ENCODE measurements at regions not wholly inside any gene's neighbourhood (a gene's known extent, or its start where the extent isn't known, plus 50 kb on each side); places are given as distances from the start of the nearest gene placed in this dataset.

DNA sequence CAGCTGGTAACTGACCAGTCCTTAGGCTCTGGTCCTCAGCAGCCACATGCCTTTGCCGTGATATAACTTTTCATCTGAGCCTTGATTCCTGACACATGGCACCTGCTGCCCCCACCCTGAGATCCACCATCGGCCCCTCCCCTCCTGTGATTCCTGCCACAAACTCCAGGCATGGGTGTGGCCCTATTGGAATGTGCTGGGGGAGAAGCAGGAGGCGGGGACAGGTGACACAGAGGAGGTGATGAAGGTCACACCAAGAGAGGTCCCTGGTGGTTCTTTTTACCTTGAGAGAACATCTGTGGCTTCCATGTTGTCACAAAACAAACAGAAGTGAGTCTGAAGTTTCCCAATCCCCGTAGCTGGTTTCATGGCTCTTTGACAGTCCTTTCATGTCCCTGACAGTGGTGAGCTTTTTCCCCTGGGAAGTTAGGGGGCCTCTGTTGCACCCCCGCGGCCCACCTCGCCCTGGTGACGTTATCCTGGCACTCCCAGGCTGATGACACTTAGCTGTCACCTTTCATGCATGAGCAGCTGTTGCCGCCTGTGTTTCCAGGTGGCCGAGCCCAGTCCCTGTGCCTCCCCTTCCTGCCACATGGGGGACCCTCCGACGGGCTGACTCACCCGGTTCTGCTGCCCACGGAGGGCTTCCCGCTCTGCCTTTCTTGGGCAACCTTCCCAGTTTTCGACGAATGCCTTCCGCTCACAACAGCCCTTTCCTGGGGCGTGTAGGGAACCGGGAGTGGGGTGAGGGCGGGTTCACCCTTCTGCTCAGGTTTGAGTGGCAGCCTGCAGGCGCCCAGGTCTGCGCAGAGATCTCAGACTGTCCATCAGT is 66.3 kb upstream of the GLI2 start:
- DNase-seq = no peak

DNA sequence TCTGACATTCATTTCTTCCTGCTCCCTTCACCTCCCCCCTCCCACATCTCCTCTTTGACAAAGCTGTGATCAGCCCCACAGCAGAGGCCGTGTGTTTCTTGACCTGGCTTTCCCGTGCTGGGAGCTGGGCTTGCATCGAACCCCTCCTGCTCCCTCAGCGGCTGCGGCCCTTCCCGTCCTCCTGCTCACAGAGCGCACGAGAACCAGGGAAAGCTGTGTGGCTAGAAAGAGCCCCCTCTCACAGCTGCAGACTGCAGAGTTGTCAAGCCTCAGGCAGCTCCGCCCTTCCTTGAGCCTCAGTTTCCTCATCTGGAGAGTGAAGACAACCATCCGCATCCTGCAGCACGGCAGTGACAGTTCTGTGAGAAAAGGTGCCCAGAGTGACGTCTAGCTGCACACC is 65.7 kb upstream of the GLI2 start:
- no peak for DNase-seq

DNA sequence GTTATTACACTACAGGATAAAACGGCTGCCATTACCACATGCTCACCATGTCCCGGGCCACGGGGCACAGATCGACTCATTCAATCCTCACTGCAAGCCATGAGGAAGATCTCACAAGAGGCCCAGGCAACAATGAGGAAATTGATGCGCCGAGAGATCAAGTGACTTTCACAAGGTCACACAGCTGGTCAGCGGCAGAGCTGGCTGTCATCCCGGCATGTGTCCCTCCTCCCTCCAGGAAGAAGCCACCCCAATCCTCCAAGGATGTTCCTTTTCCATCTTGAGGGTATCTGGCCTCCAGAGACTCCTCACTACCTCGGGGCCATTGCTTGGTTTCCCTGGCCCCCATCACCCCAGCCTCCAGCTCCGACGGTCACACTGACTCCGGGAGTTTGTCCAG is 65.3 kb upstream of the GLI2 start:
- no peak for DNase-seq

DNA sequence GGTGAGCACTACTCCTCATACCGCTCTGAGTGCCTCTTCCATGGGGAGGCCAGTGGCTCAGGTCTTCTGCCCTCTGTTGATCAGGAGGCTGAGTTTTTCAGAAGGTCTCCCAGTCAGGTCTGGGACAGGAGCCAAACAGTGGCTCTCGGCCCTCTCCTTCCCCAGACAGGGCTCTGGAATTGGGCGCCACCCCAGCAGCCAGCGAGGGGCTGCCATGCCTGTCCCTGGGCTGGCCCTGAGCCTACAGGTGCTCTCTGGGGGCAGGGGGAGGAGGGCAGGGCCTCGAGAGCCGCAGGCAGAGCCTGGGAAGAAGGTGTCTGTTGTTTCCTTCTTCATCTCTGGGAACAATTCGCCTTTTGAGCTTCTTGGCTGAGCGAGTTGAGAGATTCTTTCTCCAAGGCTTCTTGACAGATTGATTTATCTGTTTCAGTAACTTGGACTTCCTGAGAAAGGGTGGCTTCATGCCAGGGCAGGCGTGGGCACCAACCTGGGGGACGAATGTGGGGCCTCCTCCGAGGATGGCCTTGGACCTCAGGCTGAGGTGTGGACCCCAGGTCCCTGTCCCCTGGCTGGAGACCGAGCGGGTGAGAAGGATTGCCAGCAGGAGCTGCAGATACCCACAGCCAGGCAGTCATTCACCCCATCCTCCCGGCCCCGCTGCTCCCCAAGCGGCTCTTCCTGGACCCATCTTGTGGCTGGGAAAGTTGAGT is 64.7 kb upstream of the GLI2 start:
- DNase-seq = no peak

DNA sequence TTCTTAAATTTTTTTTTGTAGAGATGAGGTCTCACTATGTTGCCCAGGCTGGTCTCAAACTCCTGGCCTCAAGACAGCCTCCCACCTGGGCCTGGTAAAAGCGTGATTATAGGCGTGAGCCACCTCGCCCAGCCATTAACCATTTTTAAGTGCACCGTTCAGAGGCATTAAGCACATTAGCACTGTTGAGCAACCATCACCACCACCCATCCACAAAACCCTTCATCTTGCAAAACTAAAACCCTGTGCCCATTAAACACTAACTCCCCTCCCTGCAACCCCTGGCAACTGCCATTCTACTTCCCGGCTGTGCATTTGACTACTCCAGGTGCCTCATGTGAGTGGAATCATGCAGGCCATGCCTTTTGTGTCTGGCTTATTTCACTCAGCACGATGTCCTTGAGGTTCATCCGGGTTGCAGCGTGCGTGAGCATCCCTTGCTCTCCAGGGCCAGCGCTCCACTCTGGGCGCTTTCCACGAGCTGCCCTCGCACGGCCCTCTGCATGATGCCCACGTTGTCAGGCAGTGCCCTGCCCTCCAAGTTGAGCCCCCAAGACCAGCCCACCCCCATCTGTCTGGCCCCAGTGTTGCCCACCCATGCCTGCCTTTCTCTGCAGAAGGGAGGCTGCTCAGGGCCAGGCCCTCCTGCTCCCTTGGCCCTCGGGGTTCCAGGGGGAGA is 63.0 kb upstream of the GLI2 start:
- no peak for DNase-seq

DNA sequence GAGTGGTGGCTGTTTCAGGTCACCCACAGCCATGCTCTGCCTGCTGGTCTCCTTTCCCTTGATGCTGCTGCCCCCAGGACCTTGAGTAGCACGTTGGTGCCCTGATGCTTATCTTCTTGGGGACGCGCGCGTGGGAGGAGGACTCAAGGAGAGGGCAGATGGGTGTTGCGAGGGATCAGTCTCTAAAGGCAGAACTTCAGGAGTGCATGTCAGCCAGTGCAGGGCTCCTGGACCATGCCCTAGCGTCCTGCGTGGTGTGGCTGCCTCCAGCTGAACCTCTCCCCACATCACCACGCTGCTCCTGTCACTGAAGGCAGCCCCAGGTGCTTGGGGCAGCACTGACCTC is 62.5 kb upstream of the GLI2 start:
- DNase-seq = no peak

DNA sequence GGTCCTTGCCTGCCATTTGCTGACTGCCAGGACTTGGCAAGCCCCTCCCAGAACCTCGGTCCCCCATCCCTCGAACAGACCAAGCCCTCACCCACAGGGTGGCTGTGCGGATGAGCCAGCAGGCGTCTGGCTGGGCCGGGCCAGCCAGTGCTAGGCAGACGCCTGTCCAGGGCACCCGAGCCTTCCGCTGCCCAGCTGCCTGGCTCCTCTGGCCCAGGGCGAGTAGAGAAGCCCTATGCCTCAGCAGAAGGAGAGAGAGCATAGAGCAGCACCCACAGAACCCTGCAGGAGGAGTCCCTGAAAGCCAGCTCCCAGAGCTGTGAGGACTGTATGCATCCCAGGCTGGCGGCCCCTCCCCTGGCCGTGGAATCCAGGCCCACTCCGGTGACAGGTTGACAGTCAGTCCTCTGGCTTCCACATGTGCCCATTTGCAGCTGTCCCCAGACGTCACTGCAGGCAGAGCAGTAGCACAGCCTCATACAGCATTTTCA is 62.1 kb upstream of the GLI2 start:
- no peak for DNase-seq

DNA sequence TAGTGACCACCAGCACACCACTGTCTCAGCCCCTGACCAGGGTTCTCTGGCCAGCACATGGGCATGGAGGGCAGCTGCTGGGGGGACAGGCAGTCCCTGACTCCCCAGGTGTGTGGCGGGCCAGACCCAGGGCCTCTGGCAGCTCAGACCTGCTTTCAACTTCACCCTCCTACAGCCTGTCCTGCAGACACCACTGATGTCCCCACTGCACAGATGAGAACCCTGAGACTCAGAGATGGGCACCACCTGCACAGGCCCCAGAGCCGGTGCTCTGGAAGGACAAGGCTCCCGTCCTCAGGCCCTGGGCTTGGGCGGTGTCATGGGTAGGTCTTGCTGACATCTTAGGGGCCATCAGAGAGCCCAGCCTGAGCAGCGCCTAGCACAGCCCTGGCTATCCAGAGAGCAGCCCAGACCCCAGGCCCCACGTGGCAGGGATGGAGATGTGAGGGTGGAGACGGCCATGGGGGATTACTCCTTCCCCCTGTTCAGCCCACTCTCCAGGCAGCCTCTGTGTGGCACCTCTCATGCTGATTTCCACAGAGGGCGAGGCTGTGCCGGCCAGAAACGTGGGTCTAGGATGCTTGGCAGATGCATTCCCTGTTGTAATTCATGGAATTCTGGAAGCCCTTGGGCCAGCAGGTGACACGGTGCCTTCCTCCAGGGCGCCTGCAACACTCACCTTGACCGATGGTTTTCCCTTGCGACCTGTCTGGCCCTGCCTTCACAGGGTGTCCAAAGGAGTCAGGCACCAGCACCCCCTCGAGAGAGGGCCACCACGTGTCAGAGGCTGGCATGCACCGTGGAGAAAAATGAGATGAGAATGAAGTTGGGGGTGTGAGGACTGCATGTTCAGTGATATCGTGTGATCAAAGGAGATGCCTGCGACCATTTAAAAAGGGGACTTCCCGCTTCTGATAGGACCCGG is 61.2 kb upstream of the GLI2 start:
- DNase-seq = no peak

DNA sequence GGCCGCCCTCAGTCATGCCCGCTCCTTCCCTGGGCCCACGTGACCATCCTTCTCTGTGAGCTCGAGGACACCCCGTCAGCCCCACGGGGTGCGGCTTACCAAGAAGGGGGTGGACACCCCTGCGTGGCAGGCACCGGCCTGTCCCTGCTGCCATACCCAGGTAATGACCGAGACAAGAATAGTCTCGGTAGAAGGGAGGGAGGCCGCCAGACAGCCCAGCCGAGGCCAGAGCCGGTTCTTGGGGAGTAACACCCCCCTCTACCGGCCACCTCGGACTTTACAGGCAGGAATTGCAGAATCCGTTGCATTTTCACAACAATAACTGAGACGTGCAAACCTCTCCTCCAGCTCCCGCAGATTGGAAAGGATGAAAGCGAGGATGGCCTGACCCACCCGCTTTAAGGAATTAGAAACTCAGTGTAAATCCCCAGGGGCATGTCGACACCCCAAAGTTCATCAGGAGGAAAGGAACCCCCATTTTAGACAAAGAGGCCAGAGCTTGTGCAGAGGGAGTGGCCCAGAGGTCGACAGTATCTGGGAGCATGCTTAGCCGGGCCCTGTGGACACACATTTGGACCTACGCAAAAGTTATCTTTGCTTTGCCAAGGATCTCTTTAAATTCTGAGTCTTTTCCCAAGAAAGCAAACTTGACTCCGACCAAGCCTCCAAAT is 60.1 kb upstream of the GLI2 start:
- DNase-seq = peak; percentile 39

DNA sequence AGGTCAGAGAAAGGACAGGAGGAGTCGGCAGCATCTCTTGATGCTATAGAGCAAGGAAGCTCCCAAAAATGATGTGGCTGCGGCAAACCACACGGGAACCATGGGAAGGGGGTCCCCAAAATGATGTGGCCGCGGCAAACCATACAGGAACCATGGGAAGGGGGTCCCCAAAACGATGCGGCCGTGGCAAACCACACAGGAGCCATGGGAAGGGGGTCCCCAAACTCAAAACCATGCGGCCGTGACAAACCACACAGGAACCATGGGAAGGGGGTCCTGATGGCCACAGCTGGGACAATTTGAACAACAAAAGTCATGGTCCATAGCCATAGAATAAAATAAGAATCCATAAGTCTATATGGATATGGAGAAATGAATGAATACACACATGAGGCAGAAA is 58.4 kb upstream of the GLI2 start:
- DNase-seq = no peak

DNA sequence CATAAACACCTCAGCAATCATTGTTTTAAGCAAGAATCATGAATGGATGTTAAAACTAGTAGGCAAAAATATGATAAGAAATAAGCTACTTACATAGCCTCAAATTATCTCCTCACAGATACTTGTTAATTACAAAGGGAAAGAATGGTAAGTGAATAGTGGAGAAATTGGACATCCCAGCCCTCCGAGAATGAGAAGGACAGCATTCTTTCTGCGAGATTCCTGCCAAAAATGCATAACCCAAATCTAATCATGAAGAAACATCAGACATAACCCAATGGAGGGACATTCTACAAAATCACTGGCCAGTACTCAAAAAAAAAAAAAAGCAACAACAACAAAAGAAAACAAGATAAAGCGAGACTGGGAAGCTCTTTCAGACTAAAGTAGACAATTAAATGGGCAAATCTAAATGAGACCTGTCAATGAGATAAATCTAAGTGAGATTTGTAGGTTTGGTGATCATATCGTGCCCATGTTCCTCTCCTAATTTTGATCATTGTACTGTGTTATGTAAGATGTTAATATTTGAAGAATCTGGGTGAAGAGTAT is 57.9 kb upstream of the GLI2 start:
- DNase-seq = no peak

DNA sequence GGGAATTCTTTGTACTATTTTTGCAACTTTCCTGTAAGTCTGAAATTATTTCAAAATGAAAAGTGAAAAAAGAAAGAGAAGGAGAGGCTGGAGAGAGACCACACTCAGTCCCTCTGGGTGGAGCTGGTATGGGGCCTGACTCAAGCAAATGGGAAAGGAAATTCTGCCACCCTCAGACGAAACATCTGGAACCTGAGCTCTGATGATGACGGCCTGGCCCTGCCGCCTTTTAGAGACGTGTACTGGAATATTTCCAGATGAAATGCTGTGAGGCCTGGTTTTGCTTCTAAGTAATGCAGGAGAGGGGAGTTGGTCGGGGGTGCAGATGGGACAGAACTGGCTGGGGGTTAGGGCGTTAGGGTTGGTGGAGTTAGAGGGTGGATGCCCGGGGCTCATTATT is 57.4 kb upstream of the GLI2 start:
- DNase-seq = no peak

DNA sequence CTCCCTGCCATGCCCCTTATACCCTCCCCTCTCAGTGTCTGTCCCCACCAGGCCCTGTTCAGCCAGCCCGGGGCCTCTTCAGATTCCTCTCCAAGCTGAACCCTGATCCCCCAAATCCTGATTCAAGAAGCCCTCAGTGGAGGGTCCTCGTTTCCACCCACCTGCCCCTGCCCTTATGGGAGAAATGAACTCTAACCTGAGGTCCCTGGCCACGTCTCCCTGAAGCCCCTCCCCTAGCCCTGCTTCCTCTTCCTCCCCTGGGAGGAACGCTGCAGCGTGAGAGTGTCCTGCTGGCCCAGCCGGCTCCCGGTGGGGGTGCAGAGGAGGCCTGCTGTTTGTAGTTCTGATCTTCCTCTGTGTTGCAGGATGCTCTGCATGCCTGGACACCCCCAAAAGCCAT is 56.7 kb upstream of the GLI2 start:
- DNase-seq = no peak

DNA sequence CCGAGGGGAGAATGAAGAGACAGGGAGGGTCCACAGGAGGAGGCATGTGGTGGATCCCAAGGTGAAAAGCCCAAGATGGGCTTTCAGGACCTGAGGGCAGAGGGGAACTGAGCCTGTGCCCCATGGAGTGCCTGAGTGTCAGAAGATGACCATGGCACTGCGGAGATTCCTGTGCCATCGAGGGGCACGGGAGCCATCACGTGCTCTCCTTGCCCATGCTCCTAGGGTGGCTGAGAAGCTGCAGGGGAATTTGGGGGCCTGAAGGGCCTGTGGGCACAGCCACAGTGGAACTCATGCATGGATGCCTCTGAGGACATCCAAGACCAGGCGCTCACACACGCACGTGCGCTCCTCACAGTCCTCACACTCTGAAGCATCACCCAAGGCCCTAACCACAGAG is 56.1 kb upstream of the GLI2 start:
- DNase-seq = no peak

DNA sequence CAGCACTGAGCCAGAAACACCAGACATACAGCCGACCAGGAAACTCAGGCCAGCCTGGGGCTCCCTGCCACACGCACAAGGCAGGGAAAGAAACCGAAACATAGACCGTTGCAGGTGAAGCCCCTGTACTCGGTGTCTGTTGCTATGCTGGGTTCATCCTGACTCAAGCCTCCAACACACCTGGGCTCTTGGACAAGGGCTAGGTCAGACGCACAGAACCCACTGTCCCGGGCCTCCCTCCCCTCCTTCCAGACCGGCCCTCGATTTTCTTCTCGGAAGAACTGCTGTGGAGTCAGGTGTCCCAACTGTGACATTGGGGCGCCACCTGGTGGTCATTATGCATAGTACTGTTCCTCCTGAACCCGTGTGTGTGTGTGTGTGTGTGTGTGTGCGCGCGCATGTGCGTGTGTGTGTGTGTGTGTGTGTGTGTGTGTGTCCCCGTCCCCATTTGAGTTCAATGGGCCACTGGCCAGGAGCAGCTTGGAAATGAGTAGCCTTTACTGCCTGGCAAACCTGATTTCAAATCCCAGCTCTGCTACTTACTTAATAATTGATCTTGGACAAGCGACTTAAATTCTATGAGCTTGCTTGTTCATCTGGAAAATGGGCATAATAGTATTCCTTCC is 55.4 kb upstream of the GLI2 start:
- DNase-seq = peak; percentile 65

DNA sequence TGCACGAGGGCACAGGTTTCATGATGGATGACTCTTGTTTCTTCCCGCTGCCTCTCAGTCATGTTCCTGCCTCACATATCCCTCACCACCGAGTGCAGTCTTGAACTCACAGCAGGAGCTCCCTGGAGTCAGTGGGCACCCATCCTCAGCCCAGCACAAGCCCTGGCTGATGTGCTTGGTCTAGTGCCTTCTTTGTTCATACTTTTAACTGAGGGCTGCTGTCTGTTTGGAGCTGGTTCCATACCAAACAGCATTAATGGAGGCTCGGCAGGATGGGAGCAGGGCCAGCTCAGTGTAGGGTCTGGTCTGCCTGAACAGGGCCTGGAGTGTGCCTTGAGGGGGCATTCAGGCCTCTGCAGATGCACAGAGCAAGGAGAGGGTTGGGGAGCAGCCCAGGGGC is 54.5 kb upstream of the GLI2 start:
- no peak for DNase-seq

DNA sequence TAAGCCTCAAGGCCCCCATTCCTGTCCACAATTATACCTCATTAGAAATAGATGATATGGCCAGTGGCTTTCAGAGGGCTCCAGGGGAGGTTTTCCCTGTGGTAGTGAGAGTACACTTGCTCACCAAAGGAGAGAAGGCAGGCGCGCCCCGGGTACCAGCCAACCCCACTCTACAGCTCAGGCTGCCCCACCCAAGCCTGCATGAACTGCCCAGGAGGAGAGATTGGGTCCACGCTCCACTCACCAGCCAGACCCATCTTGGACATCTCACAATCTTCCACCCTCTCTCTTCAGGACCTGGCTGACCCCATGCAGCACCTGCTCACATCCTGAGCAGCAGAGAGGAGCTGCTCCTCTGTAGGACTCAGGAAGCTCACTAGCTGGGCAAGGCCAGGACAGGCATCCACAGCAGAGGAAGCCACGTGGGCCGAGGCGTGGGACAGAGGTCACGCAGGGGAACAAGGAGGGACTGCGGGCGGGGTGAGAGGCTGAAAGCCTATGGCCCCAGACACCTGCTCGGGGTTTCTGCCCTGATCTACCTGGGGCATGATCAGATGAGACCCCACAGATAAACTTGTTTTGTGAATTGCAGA is 53.9 kb upstream of the GLI2 start:
- no peak for DNase-seq

DNA sequence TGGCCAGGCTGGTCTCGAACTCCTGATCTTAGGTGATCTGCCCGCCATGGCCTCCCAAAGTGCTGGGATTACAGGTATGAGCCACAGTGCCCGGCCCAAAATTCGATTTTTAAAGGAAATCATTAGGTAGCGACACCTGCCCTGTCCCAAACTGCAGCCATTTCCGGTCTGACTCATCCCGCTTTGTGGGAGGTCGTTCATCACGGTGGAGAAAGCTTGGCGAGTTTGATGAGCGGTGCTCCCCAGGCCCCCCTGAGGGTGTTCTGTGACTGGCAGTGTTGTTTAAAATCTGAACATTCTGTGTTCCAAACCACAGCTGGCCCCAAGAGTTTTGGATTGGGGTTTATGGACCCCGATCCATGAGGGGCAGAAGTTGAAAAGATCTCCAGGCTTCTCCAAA is 53.0 kb upstream of the GLI2 start:
- DNase-seq = no peak

DNA sequence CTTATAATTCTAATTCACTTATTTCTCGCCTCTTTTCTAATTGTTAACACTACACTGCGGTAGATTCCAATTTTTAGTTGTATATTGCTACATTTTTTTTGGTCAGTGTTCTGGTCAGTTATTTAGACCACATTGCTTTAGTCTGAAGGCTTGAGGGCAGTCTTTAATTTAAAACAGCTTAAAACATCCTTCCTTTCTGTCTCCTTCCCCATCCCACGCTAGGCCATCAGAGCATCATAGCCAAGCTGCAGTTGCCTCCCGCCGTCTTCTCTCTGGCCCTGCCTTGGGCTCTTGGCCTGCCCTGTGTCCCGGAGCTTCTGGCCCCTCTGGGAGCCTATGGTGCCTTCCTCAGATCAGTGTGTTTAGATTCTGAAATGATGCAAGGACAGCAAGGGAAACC is 52.6 kb upstream of the GLI2 start:
- DNase-seq = no peak

DNA sequence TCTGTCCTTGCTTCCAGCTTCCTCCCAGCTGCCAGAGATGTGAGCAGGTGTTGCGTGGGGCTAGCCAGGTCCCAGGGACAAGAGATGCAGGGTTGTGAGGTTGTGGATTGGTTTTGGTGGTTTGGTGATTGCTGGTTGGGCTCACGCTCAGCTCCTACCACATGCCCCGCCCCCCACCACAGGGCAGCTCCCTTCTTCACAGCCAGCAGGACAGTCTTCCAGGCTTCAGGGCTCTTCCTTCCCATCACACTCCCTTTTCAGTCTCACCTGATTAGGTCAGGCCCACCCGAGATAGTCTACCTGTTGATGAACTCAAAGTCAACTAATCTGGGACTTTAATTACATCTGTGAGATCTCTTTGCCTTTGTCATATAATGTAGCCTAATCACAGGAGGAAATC is 52.0 kb upstream of the GLI2 start:
- no peak for DNase-seq

Measured in activated naive CD4-positive, alpha-beta T cell treated with Interleukin-2 at 50 U/mL for 16 hours (primary cell).